ENCODE measurements at regions not wholly inside any gene's neighbourhood (a gene's known extent, or its start where the extent isn't known, plus 50 kb on each side); places are given as distances from the start of the nearest gene placed in this dataset.

GRCh38 chr21:27580276-27580675 is 613.4 kb upstream of the ADAMTS5 start:
- no peak overlapping the region for H3K27ac Mint-ChIP-seq
- H3K27me3 Mint-ChIP-seq (ENCODE audit: low read depth, poor library complexity): no peaks in the 10 kb centered on the region
- peaks cover 4% of the 10 kb centered on the region for H3K9me3 Mint-ChIP-seq
- H3K4me3 Mint-ChIP-seq: no peak overlapping the region
- no peak for DNase-seq
- no peaks in the 10 kb centered on the region for H3K36me3 Mint-ChIP-seq (ENCODE audit: low read depth)
- TF ChIP-seq CTCF (IDR thresholded peaks at IDR 0.05): no peak
- H3K4me1 Mint-ChIP-seq: no peaks in the 10 kb centered on the region

GRCh38 chr21:27578741-27579265 is 611.9 kb upstream of the ADAMTS5 start:
- no peak overlapping the region for H3K27ac Mint-ChIP-seq

GRCh38 chr21:27572696-27573095 is 605.8 kb upstream of the ADAMTS5 start:
- no peak for TF ChIP-seq CTCF (IDR thresholded peaks at IDR 0.05)
- H3K36me3 Mint-ChIP-seq (ENCODE audit: low read depth): no peaks in the 10 kb centered on the region
- H3K4me1 Mint-ChIP-seq: no peaks in the 10 kb centered on the region
- no peak overlapping the region for H3K4me3 Mint-ChIP-seq
- peaks cover 4% of the 10 kb centered on the region for H3K27me3 Mint-ChIP-seq (ENCODE audit: low read depth, poor library complexity)
- no peak overlapping the region for H3K27ac Mint-ChIP-seq
- H3K9me3 Mint-ChIP-seq: no peaks in the 10 kb centered on the region
- no peak for DNase-seq

More at GRCh38 chr21:27578741-27579265, 611.9 kb upstream of the ADAMTS5 start:
- no peak overlapping the region for H3K4me3 Mint-ChIP-seq
- H3K9me3 Mint-ChIP-seq: peaks cover 4% of the 10 kb centered on the region
- DNase-seq: no peak
- no peaks in the 10 kb centered on the region for H3K27me3 Mint-ChIP-seq (ENCODE audit: low read depth, poor library complexity)
- H3K36me3 Mint-ChIP-seq (ENCODE audit: low read depth): no peaks in the 10 kb centered on the region
- H3K4me1 Mint-ChIP-seq: no peaks in the 10 kb centered on the region
- TF ChIP-seq CTCF (IDR thresholded peaks at IDR 0.05): no peak

GRCh38 chr21:27571706-27572105 is 604.8 kb upstream of the ADAMTS5 start:
- no peak for DNase-seq
- H3K4me1 Mint-ChIP-seq: no peaks in the 10 kb centered on the region

GRCh38 chr21:27570306-27570868 is 603.5 kb upstream of the ADAMTS5 start:
- no peak overlapping the region for H3K27ac Mint-ChIP-seq
- TF ChIP-seq CTCF (IDR thresholded peaks at IDR 0.05): no peak

More at GRCh38 chr21:27571706-27572105, 604.8 kb upstream of the ADAMTS5 start:
- peaks cover 4% of the 10 kb centered on the region for H3K27me3 Mint-ChIP-seq (ENCODE audit: low read depth, poor library complexity)
- no peaks in the 10 kb centered on the region for H3K36me3 Mint-ChIP-seq (ENCODE audit: low read depth)
- H3K27ac Mint-ChIP-seq: no peak overlapping the region
- no peak for TF ChIP-seq CTCF (IDR thresholded peaks at IDR 0.05)
- H3K4me3 Mint-ChIP-seq: no peak overlapping the region
- no peaks in the 10 kb centered on the region for H3K9me3 Mint-ChIP-seq

GRCh38 chr21:27569831-27570230 is 602.9 kb upstream of the ADAMTS5 start:
- TF ChIP-seq CTCF (IDR thresholded peaks at IDR 0.05): no peak
- peaks cover 8% of the 10 kb centered on the region for H3K4me1 Mint-ChIP-seq

More at GRCh38 chr21:27570306-27570868, 603.5 kb upstream of the ADAMTS5 start:
- Mint-ChIP-seq H3K36me3 (ENCODE audit: low read depth) (no peaks in the 10 kb centered on the region), H3K4me3 (no peak overlapping the region), H3K27me3 (ENCODE audit: low read depth, poor library complexity) (peaks cover 4% of the 10 kb centered on the region), H3K9me3 (no peaks in the 10 kb centered on the region), H3K4me1 (peaks cover 8% of the 10 kb centered on the region)
- no peak for DNase-seq

More at GRCh38 chr21:27569831-27570230, 602.9 kb upstream of the ADAMTS5 start:
- no peak overlapping the region for H3K4me3 Mint-ChIP-seq
- no peaks in the 10 kb centered on the region for H3K9me3 Mint-ChIP-seq
- no peak for DNase-seq
- peaks cover 4% of the 10 kb centered on the region for H3K27me3 Mint-ChIP-seq (ENCODE audit: low read depth, poor library complexity)
- H3K27ac Mint-ChIP-seq: peak overlapping the region; percentile 8
- no peaks in the 10 kb centered on the region for H3K36me3 Mint-ChIP-seq (ENCODE audit: low read depth)

All from nephron progenitor cell (in vitro differentiated cells).